ENCODE measurements at regions not wholly inside any gene's neighbourhood (a gene's known extent, or its start where the extent isn't known, plus 50 kb on each side); places are given as distances from the start of the nearest gene placed in this dataset.

GRCh38 chr12:107590413-107590812 is 95.2 kb upstream of the PWP1 start:
- no peaks in the 10 kb centered on the region for H3K27me3 ChIP-seq (ENCODE audit: control insufficient read depth, insufficient read depth)
- 69% methylated on average over 3 of the region's 3 CpGs for WGBS
- intact Hi-C loops (cut with DNase I): no loop called here
- peak overlapping the region; percentile 96 for H3K27ac ChIP-seq (ENCODE audit: low read length)
- no peak overlapping the region for H3K4me3 ChIP-seq (ENCODE audit: low read length)
- peaks cover 3% of the 10 kb centered on the region for H3K9me3 ChIP-seq (ENCODE audit: control insufficient read depth, low read length)
- DNase-seq: no peak
- ATAC-seq: peak; percentile 59 to 74
- H3K4me1 ChIP-seq (ENCODE audit: control insufficient read depth, insufficient read depth, low read length): peaks cover 2% of the 10 kb centered on the region

GRCh38 chr12:107590814-107591375 is 94.7 kb upstream of the PWP1 start:
- H3K27me3 ChIP-seq (ENCODE audit: control insufficient read depth, insufficient read depth): no peaks in the 10 kb centered on the region
- peak overlapping the region; percentile 96 for H3K27ac ChIP-seq (ENCODE audit: low read length)
- H3K4me3 ChIP-seq (ENCODE audit: low read length): no peak overlapping the region
- ATAC-seq: peak; percentile 63 to 65
- 72% methylated on average over 2 of the region's 2 CpGs for WGBS
- intact Hi-C loops (cut with DNase I): no loop called here
- H3K9me3 ChIP-seq (ENCODE audit: control insufficient read depth, low read length): peaks cover 3% of the 10 kb centered on the region
- DNase-seq: no peak
- H3K4me1 ChIP-seq (ENCODE audit: control insufficient read depth, insufficient read depth, low read length): peaks cover 2% of the 10 kb centered on the region

- peaks cover 2% of the 10 kb centered on the region for H3K4me1 ChIP-seq (ENCODE audit: control insufficient read depth, insufficient read depth, low read length)
- no peak overlapping the region for H3K27ac ChIP-seq (ENCODE audit: low read length)
- H3K27me3 ChIP-seq (ENCODE audit: control insufficient read depth, insufficient read depth): no peaks in the 10 kb centered on the region
- 79% methylated on average over 7 of the region's 7 CpGs for WGBS
- H3K4me3 ChIP-seq (ENCODE audit: low read length): no peak overlapping the region
- intact Hi-C loops (cut with DNase I): no loop called here
- ATAC-seq (no peak), DNase-seq (no peak)
- H3K9me3 ChIP-seq (ENCODE audit: control insufficient read depth, low read length): peaks cover 3% of the 10 kb centered on the region
These were observed 91.8 kb upstream of the PWP1 start for GRCh38 chr12:107593713-107594381.

GRCh38 chr12:107594995-107595394 is 90.6 kb upstream of the PWP1 start:
- Histone ChIP-seq H3K9me3 (ENCODE audit: control insufficient read depth, low read length) (peaks cover 3% of the 10 kb centered on the region), H3K27me3 (ENCODE audit: control insufficient read depth, insufficient read depth) (no peaks in the 10 kb centered on the region), H3K4me1 (ENCODE audit: control insufficient read depth, insufficient read depth, low read length) (peaks cover 2% of the 10 kb centered on the region), H3K27ac (ENCODE audit: low read length) (no peak overlapping the region), H3K4me3 (ENCODE audit: low read length) (no peak overlapping the region)
- WGBS: 83% methylated on average over 3 of the region's 3 CpGs
- intact Hi-C loops (cut with DNase I): no loop called here
- DNase-seq: no peak
- ATAC-seq: no peak

- Histone ChIP-seq H3K9me3 (ENCODE audit: control insufficient read depth, low read length) (peaks cover 3% of the 10 kb centered on the region), H3K27me3 (ENCODE audit: control insufficient read depth, insufficient read depth) (no peaks in the 10 kb centered on the region), H3K4me3 (ENCODE audit: low read length) (no peak overlapping the region), H3K4me1 (ENCODE audit: control insufficient read depth, insufficient read depth, low read length) (no peaks in the 10 kb centered on the region), H3K27ac (ENCODE audit: low read length) (no peak overlapping the region)
- ATAC-seq (no peak), DNase-seq (no peak)
- 75% methylated on average over 2 of the region's 2 CpGs for WGBS
- intact Hi-C loops (cut with DNase I): no loop called here
These were observed 87.7 kb upstream of the PWP1 start for GRCh38 chr12:107597695-107598410.

DNA sequence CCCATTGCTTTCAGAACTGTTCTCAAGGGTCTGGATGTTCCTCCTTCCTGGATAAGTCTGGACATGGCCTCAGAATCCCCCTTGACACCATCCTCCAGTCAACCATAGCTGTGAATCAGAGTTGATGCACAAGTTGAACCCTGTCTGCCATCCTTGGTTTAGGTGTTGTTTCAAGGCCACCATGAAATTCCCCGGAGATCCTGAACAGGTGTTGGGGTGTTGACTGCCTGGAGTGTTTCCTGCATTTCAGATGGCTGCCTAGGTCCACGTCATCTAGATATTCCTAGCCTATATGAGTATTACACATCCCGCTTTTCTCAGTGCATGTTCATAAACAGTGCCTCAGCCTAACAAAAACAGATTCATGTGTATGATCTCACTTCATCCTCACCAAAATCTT is 86.7 kb upstream of the PWP1 start:
- no peak overlapping the region for H3K4me3 ChIP-seq (ENCODE audit: low read length)
- intact Hi-C loops (cut with DNase I): no loop called here
- 79% methylated on average over 3 of the region's 3 CpGs for WGBS
- H3K9me3 ChIP-seq (ENCODE audit: control insufficient read depth, low read length): peaks cover under 1% of the 10 kb centered on the region
- H3K27me3 ChIP-seq (ENCODE audit: control insufficient read depth, insufficient read depth): no peaks in the 10 kb centered on the region
- no peak overlapping the region for H3K27ac ChIP-seq (ENCODE audit: low read length)
- no peak for DNase-seq
- H3K4me1 ChIP-seq (ENCODE audit: control insufficient read depth, insufficient read depth, low read length): no peaks in the 10 kb centered on the region
- ATAC-seq: no peak

GRCh38 chr12:107600581-107601144 is 84.9 kb upstream of the PWP1 start:
- DNase-seq (no peak), ATAC-seq (no peak)
- Histone ChIP-seq H3K4me3 (ENCODE audit: low read length) (no peak overlapping the region), H3K27ac (ENCODE audit: low read length) (no peak overlapping the region), H3K27me3 (ENCODE audit: control insufficient read depth, insufficient read depth) (no peaks in the 10 kb centered on the region), H3K4me1 (ENCODE audit: control insufficient read depth, insufficient read depth, low read length) (no peaks in the 10 kb centered on the region), H3K9me3 (ENCODE audit: control insufficient read depth, low read length) (no peaks in the 10 kb centered on the region)
- intact Hi-C loops (cut with DNase I): loop anchor here in 1 of 4 donors (10.0 kb wide), 1 partner anchor 196 kb away; no protein-coding TSS in a partner anchor
- 62% methylated on average over 4 of the region's 4 CpGs for WGBS

DNA sequence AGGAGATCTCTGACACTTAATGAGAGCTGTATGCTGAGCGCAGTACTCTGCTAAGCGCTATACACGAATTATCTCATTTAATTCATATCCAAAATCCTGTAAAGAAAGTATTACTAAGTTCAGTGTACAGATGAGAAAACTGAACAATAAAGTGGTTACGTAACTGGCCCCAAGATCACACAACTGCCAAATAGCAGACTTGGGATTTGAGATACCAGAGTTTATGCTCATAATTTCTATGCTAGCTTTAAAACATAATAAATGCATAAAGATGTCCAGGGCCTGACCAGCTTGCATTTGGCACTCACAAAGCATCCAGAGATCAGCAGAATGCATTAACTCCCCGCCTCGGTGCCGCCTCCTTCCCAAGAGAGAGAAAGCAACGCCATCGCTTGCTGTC is 83.2 kb upstream of the PWP1 start:
- 78% methylated on average over 9 of the region's 9 CpGs for WGBS
- no peaks in the 10 kb centered on the region for H3K4me1 ChIP-seq (ENCODE audit: control insufficient read depth, insufficient read depth, low read length)
- ATAC-seq (no peak), DNase-seq (no peak)
- H3K9me3 ChIP-seq (ENCODE audit: control insufficient read depth, low read length): no peaks in the 10 kb centered on the region
- H3K4me3 ChIP-seq (ENCODE audit: low read length): no peak overlapping the region
- no peak overlapping the region for H3K27ac ChIP-seq (ENCODE audit: low read length)
- H3K27me3 ChIP-seq (ENCODE audit: control insufficient read depth, insufficient read depth): no peaks in the 10 kb centered on the region
- intact Hi-C loops (cut with DNase I): loop anchor here in 1 of 4 donors (10.0 kb wide), 1 partner anchor 198 kb away; no protein-coding TSS in a partner anchor

- H3K9me3 ChIP-seq (ENCODE audit: control insufficient read depth, low read length): no peaks in the 10 kb centered on the region
- no peak overlapping the region for H3K27ac ChIP-seq (ENCODE audit: low read length)
- H3K4me3 ChIP-seq (ENCODE audit: low read length): no peak overlapping the region
- no peak for DNase-seq
- intact Hi-C loops (cut with DNase I): loop anchor here (5.0 to 10.0 kb wide), 2 partner anchors 200 to 473 kb away; no protein-coding TSS in a partner anchor
- ATAC-seq: no peak
- H3K27me3 ChIP-seq (ENCODE audit: control insufficient read depth, insufficient read depth): no peaks in the 10 kb centered on the region
- 39% methylated on average over 3 of the region's 3 CpGs for WGBS
- H3K4me1 ChIP-seq (ENCODE audit: control insufficient read depth, insufficient read depth, low read length): no peaks in the 10 kb centered on the region
These were observed 80.3 kb upstream of the PWP1 start for GRCh38 chr12:107605293-107605692.

- peak; percentile 83 to 90 (median 89) for DNase-seq
- no peak overlapping the region for H3K4me3 ChIP-seq (ENCODE audit: low read length)
- H3K27ac ChIP-seq (ENCODE audit: low read length): no peak overlapping the region
- intact Hi-C loops (cut with DNase I): loop anchor here (2.0 to 10.0 kb wide), 3 partner anchors 203 to 475 kb away; no protein-coding TSS in a partner anchor
- no peaks in the 10 kb centered on the region for H3K9me3 ChIP-seq (ENCODE audit: control insufficient read depth, low read length)
- 18% methylated on average over 21 of the region's 21 CpGs for whole genome bisulfite sequencing
- peak; percentile 70 to 81 for ATAC-seq
- no peaks in the 10 kb centered on the region for H3K27me3 ChIP-seq (ENCODE audit: control insufficient read depth, insufficient read depth)
- no peaks in the 10 kb centered on the region for H3K4me1 ChIP-seq (ENCODE audit: control insufficient read depth, insufficient read depth, low read length)
These were observed 77.9 kb upstream of the PWP1 start for GRCh38 chr12:107607464-107608392.
